ENCODE measurements at regions not wholly inside any gene's neighbourhood (a gene's known extent, or its start where the extent isn't known, plus 50 kb on each side); places are given as distances from the start of the nearest gene placed in this dataset.

DNA sequence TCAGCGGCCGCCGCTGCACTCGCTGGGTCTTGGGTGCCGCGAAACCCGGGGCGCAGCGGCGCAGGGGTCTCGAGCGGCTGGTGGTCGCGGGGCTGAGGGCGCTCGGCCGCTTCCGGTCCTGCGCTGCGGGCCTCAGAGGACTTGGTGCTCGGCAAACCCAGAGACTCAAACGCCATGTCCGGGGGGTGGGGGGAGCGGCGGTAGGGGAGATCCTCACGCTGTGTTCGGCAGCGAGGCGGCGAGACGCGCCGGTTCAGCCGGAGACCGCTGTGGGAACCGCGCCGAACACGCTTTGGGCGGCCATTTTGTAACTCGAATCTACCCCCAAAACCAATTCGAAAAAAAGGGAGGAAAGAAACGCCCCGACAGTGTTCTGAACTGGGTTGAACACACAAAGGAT lies 317.5 kb upstream of the CDH18 start:
- TF ChIP-seq CTCF (IDR thresholded peaks at IDR 0.05) (no peak), POLR2A (IDR thresholded peaks at IDR 0.05) (no peak)
